Activated naive CD8-positive, alpha-beta T cell treated with anti-CD3 and anti-CD28 coated beads, Interleukin-2, amount 10 ng/mL, durations not matched to agents 7 days and 5 days (primary cell): ENCODE measurements at regions not wholly inside any gene's neighbourhood (a gene's known extent, or its start where the extent isn't known, plus 50 kb on each side); places are given as distances from the start of the nearest gene placed in this dataset.
"Not testable (repeated sequence)": the region's sequence is repeated elsewhere in the genome, so short reads cannot be mapped to it uniquely, and the experiment has no call there.

Source experiments
- ATAC-seq: fragments of 150-1000 bp; cut with Tn5 transposase; one replicate; pipeline ENCODE4 v1.10.0; 2021; ENCODE audit warnings: low read depth, moderate library complexity
- POLR2A ChIA-PET: fragments of 350-600 bp; sonication (Branson Sonifier 250); formaldehyde crosslinking; loops from one replicate; lab custom pipeline; 2021; ENCODE audit warnings: antibody characterized with exemption; lab: Charles Lee
- DNase-seq: peaks from one replicate; pipeline ENCODE4 v3.0.0; 2021
- H3K27ac Mint-ChIP-seq: one replicate; pipeline ENCODE4 v1.8.0; 2022; ENCODE audit warnings: mild to moderate bottlenecking, mixed read lengths
- H3K27me3 Mint-ChIP-seq: one replicate; pipeline ENCODE4 v1.8.0; 2022; ENCODE audit warnings: mild to moderate bottlenecking, moderate library complexity, mixed read lengths
- H3K36me3 Mint-ChIP-seq: one replicate; pipeline ENCODE4 v1.8.0; 2021; ENCODE audit warnings: mild to moderate bottlenecking, mixed read lengths
- H3K4me1 Mint-ChIP-seq: one replicate; pipeline ENCODE4 v1.8.0; 2021; ENCODE audit warnings: mixed read lengths
- H3K4me3 Mint-ChIP-seq: one replicate; pipeline ENCODE4 v1.8.0; 2022; ENCODE audit warnings: mild to moderate bottlenecking, moderate library complexity, mixed read lengths
- H3K9me3 Mint-ChIP-seq: one replicate; pipeline ENCODE4 v1.8.0; 2021; ENCODE audit warnings: mixed read lengths

DNA sequence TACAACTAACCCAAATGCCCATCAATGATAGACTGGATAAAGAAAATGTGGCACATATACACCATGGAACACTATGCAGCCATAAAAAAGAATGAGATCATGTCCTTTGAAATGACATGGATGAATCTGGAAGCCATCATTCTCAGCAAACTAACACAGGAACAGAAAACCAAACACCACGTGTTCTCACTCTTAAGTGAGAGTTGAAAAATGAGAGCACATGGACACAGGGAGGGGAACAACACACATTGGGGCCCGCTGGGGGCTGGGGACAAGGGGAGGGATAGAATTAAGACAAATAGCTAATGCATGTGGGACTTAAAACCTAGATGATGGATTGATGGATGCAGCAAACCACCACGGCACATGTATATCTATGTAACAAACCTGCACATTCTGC, 764.7 kb upstream of the STXBP6 start:
- H3K9me3 Mint-ChIP-seq, ATAC-seq, H3K4me1 Mint-ChIP-seq, H3K4me3 Mint-ChIP-seq, H3K36me3 Mint-ChIP-seq, H3K27me3 Mint-ChIP-seq, DNase-seq, POLR2A ChIA-PET, H3K27ac Mint-ChIP-seq: not testable (repeated sequence)

DNA sequence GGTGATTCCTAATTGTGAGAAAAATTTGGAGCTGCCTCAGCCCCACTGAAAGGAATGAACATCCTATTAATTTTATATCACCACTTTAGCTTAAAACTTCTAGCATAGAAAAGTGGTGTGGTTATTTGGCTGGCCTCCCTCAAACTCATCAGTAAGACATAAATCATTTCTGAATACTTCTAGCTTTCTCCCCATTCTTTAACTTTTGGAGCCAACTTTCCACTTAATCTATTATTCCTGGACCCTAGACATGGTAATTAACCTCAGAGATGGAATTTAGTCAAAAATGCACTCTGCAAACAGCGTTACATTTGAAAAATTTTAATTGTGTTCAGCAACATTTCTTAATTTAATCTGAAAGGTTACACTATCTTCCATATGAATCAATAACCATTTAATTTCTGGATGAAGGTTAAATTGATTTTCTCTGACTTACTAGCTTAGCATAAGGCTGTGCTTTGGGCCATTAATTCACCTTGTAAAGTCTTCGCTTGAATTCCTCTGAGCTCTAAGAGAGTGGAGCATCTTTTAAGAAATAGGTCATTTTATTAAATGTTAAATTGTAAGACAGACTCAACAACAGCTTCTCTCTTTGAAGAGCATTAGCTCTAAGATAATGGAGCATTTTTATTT, 753.6 kb upstream of the STXBP6 start:
- POLR2A ChIA-PET: no interaction called here
- ATAC-seq (no peak), DNase-seq (no peak)
- Mint-ChIP-seq H3K36me3 (no peaks in the 10 kb centered on the region), H3K4me1 (no peaks in the 10 kb centered on the region), H3K27ac (no peak overlapping the region), H3K27me3 (no peaks in the 10 kb centered on the region), H3K4me3 (no peak overlapping the region), H3K9me3 (peaks cover 3% of the 10 kb centered on the region)

DNA sequence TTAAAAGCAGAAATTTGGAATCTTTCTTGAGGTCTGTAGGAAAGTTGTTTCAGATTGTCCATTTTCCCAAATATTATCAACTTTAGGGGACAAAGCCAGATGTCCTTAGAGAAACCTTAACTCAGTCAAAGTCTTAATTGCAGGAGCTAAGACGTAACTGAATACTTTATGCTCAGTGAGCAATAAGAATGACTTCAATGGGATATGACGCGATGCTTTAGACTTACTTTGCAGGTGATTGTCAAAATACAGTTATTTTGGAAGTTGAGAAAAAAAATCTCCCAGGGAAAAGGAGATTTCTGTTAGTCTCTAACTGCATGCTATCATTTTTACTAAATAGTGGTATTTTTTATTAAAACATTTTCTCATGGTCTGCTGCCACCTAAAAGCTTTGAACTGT, 750.9 kb upstream of the STXBP6 start:
- ATAC-seq (no peak), DNase-seq (no peak)
- POLR2A ChIA-PET: no interaction called here
- H3K27me3 Mint-ChIP-seq: no peaks in the 10 kb centered on the region
- H3K27ac Mint-ChIP-seq: no peak overlapping the region
- peaks cover 7% of the 10 kb centered on the region for H3K9me3 Mint-ChIP-seq
- H3K4me1 Mint-ChIP-seq: no peaks in the 10 kb centered on the region
- no peaks in the 10 kb centered on the region for H3K36me3 Mint-ChIP-seq
- no peak overlapping the region for H3K4me3 Mint-ChIP-seq

DNA sequence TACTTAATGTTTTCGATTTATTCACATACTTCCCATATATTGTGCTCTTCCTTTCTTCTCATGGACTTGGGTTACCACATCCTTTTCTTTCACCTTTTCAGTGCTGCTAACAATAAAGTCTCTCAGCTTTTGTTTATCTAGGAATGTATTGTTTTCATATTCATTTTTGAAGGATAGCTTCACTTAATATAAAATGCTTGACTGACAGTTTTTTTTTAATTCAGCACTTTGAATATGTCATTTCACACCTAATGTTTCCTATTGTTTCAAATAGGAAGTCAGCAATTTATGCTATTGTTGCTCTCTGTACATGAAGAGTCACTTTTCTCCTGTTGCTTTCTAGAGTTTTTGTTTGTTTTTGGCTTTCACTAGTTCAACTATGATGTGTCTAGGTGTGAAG, 738.3 kb upstream of the STXBP6 start:
- POLR2A ChIA-PET: no interaction called here
- Mint-ChIP-seq H3K36me3 (no peaks in the 10 kb centered on the region), H3K4me3 (no peak overlapping the region), H3K9me3 (no peaks in the 10 kb centered on the region), H3K27me3 (no peaks in the 10 kb centered on the region), H3K27ac (no peak overlapping the region), H3K4me1 (no peaks in the 10 kb centered on the region)
- no peak for DNase-seq
- no peak for ATAC-seq

DNA sequence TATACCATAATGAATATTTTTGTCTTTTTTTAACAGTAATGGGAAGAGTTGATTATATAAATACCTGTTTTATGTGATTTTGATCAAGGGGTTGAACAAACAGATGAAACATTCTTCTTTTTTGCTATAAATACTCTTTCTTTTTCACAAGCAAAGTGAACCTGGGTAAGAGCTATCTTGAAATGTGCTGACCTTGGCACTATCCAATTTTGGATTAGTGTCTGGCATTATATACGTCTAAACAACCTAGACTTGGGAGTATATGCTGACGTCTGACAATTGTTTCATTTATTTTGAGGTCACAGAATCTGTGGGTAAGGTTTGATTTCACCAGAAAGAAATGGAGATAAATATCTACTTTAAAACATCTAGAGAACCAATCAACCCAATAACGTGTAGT, 716.0 kb upstream of the STXBP6 start:
- DNase-seq (no peak), ATAC-seq (no peak)
- H3K4me3 Mint-ChIP-seq: no peak overlapping the region
- H3K27ac Mint-ChIP-seq: no peak overlapping the region
- POLR2A ChIA-PET: no interaction called here
- peaks cover 14% of the 10 kb centered on the region for H3K9me3 Mint-ChIP-seq
- no peaks in the 10 kb centered on the region for H3K36me3 Mint-ChIP-seq
- H3K27me3 Mint-ChIP-seq: no peaks in the 10 kb centered on the region
- no peaks in the 10 kb centered on the region for H3K4me1 Mint-ChIP-seq

DNA sequence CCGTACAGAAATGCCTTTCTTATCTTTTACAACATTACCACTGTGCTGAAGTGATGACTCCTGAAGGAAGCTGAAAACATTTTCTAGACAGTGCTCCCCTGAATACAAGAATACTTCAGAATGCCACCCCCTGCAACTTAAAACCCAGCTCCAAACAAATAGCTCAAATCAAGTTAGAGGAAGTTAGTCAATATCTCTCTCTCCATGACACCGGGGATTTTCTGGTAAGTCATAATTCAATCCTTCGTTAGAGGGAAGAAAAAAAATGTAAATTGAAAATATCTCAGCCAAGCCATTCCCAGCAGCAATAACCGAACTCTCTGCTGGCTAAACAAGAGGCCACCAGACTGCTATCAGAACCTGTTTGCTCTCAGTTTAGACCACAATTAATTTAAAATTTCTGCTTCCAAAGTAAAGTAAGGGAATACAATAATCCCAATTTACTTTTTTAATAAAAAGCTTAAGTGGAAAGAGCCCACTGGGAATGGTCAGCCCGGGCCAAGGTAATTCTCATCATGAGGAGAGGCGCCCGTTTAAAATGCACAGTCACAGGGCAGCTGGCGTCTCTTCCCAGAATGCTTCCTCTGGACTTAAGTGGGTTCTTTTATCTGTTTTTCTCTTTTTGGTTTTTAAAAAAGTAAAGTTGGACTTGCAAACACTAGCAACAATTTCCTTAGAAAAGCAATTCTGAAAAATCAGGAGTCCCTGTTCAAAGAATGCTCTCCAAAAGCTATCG, 710.1 kb upstream of the STXBP6 start:
- Mint-ChIP-seq H3K27me3 (no peaks in the 10 kb centered on the region), H3K4me1 (no peaks in the 10 kb centered on the region), H3K27ac (no peak overlapping the region), H3K9me3 (peaks cover 13% of the 10 kb centered on the region), H3K36me3 (no peaks in the 10 kb centered on the region), H3K4me3 (no peak overlapping the region)
- POLR2A ChIA-PET: no interaction called here
- DNase-seq (no peak), ATAC-seq (no peak)

DNA sequence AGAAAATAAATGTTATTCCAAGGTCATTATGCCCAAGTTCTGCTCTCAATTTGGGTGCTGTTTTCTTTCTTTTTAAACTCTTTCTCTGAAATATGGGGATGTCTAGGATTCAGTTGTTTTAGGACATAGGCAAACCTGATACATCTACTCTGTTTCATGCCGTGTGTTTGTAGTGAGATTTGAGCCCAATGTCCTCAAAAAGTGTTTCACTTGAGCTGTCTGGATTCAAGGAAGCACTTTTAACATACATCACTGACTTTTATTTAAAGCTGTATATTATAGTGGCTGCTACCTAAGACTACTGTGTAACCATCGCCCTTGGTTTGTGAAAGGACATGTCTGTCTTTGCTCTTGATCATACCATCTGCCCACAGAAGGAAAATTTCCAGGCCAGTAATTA, 709.3 kb upstream of the STXBP6 start:
- DNase-seq (no peak), ATAC-seq (no peak)
- H3K4me3 Mint-ChIP-seq: no peak overlapping the region
- H3K36me3 Mint-ChIP-seq: no peaks in the 10 kb centered on the region
- peaks cover 10% of the 10 kb centered on the region for H3K9me3 Mint-ChIP-seq
- H3K27me3 Mint-ChIP-seq: no peaks in the 10 kb centered on the region
- no peaks in the 10 kb centered on the region for H3K4me1 Mint-ChIP-seq
- POLR2A ChIA-PET: no interaction called here
- no peak overlapping the region for H3K27ac Mint-ChIP-seq

DNA sequence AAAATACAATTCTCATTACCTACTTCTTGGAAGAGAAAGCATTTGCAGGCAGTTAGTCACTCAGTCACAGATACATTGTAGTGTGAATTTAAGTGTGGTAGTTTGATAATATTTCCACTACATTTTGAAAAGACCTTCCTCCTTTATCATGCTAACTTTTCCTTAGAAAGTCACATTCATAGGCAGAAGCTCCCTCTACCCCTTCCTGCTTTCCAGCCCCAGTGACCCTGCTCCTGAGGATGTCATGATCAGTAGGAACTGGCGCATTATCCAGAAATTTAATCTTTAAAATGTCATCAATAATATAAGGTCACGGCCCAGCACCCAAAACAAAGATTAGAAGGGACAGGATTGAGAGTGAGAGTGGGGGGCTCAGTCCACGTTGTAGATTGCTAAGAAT, 707.4 kb upstream of the STXBP6 start:
- DNase-seq (no peak), ATAC-seq (no peak)
- H3K36me3 Mint-ChIP-seq: no peaks in the 10 kb centered on the region
- H3K9me3 Mint-ChIP-seq: peaks cover 10% of the 10 kb centered on the region
- H3K4me3 Mint-ChIP-seq: no peak overlapping the region
- no peaks in the 10 kb centered on the region for H3K27me3 Mint-ChIP-seq
- no peaks in the 10 kb centered on the region for H3K4me1 Mint-ChIP-seq
- H3K27ac Mint-ChIP-seq: no peak overlapping the region
- POLR2A ChIA-PET: no interaction called here

DNA sequence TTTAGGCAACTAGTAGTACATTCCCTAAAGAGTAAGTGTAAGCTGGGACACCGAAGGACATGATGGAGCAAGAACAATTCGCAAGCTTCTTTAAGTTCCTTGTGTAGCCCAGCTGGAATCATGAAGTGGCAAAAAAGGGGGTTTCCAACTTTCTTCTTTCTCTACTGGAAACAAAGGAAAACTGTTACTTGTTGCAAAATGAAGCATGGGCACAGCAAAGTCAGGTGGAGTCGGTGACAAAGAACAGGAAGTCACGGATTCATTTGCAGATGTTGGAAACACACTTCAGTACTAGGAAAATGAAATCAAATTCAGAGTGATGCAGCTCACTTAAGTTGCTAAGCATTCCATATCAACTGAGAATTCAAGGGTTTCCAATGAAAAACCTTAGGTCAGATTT, 706.9 kb upstream of the STXBP6 start:
- ATAC-seq (no peak), DNase-seq (no peak)
- Mint-ChIP-seq H3K27me3 (no peaks in the 10 kb centered on the region), H3K9me3 (peaks cover 10% of the 10 kb centered on the region), H3K4me3 (no peak overlapping the region), H3K36me3 (no peaks in the 10 kb centered on the region), H3K27ac (no peak overlapping the region), H3K4me1 (no peaks in the 10 kb centered on the region)
- POLR2A ChIA-PET: no interaction called here

DNA sequence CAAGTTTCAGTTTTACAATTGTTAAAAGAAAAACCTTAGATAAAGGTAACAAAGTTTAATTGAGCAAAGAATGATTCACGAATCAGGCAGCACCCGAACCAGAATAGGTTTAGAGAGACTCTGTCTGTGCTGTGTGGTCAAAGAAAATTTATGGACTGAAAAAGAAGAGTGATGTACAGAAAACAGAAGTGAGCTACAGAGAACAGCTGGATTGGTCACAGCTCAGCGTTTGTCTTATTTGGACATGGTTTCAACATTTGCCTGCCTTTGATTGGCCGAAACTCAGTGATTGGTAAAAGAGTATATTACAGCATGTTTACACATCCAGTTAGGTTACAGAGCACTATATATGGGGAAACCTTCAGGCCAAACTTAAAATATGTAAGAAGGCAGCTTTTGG, 703.2 kb upstream of the STXBP6 start:
- Mint-ChIP-seq H3K27me3 (no peaks in the 10 kb centered on the region), H3K36me3 (no peaks in the 10 kb centered on the region), H3K4me3 (no peak overlapping the region), H3K9me3 (peaks cover 2% of the 10 kb centered on the region), H3K27ac (no peak overlapping the region), H3K4me1 (no peaks in the 10 kb centered on the region)
- DNase-seq (no peak), ATAC-seq (no peak)
- POLR2A ChIA-PET: no interaction called here

DNA sequence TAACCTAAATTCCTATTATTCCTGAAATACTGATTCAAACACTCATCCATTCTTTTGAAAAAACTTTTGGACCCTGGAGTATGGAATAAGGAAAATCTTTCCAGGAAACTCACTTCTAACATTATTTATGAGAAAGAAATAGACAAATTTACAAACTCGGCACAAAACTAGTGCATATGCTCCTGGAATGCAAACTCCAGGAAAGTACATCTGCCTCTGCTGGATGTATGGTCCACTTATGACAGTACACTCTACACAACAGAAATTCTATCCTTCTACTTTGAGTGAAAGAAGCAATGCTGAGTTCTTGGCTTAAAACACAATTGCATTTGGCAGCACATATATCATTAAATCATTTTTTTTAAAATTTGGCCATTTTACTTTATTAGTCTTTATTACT, 700.5 kb upstream of the STXBP6 start:
- Mint-ChIP-seq H3K27ac (no peak overlapping the region), H3K9me3 (peaks cover 9% of the 10 kb centered on the region), H3K36me3 (no peaks in the 10 kb centered on the region), H3K27me3 (no peaks in the 10 kb centered on the region), H3K4me3 (no peak overlapping the region), H3K4me1 (no peaks in the 10 kb centered on the region)
- POLR2A ChIA-PET: no interaction called here
- ATAC-seq (no peak), DNase-seq (no peak)
